Nephron (organoid): ENCODE measurements at regions not wholly inside any gene's neighbourhood (a gene's known extent, or its start where the extent isn't known, plus 50 kb on each side); places are given as distances from the start of the nearest gene placed in this dataset.

Experiments
- H3K27ac Mint-ChIP-seq, 3 experiments: 2 replicates each; pipeline ENCODE4 v1.8.0; 2020; ENCODE audit warnings: mixed read lengths in 3 of 3, mild to moderate bottlenecking in 2 of 3, moderate library complexity in 1 of 3
- H3K27me3 Mint-ChIP-seq: 2 replicates; pipeline ENCODE4 v1.8.0; 2021; ENCODE audit warnings: low read depth, mild to moderate bottlenecking, moderate library complexity, mixed read lengths
- H3K36me3 Mint-ChIP-seq: 2 replicates; pipeline ENCODE4 v1.8.0; 2020; ENCODE audit warnings: low read depth, mixed read lengths
- H3K4me1 Mint-ChIP-seq: 2 replicates; pipeline ENCODE4 v1.8.0; 2020; ENCODE audit warnings: mixed read lengths
- H3K4me3 Mint-ChIP-seq, 3 experiments: 2 replicates each; pipeline ENCODE4 v1.8.0; 2020; ENCODE audit warnings: mild to moderate bottlenecking in 3 of 3, mixed read lengths in 3 of 3, moderate library complexity in 2 of 3
- H3K9me3 Mint-ChIP-seq: 2 replicates; pipeline ENCODE4 v1.8.0; 2020; ENCODE audit warnings: mixed read lengths
- TF ChIP-seq, protein P1 (sequence below), 3 experiments: fragments of 200-600 bp; sonication (generic); IDR thresholded peaks; one replicate each; pipeline ENCODE4 v1.5.0; 2021; ENCODE audit warnings: antibody characterized with exemption in 3 of 3; ENCODE audit not compliant: unreplicated experiment in 3 of 3

DNA sequence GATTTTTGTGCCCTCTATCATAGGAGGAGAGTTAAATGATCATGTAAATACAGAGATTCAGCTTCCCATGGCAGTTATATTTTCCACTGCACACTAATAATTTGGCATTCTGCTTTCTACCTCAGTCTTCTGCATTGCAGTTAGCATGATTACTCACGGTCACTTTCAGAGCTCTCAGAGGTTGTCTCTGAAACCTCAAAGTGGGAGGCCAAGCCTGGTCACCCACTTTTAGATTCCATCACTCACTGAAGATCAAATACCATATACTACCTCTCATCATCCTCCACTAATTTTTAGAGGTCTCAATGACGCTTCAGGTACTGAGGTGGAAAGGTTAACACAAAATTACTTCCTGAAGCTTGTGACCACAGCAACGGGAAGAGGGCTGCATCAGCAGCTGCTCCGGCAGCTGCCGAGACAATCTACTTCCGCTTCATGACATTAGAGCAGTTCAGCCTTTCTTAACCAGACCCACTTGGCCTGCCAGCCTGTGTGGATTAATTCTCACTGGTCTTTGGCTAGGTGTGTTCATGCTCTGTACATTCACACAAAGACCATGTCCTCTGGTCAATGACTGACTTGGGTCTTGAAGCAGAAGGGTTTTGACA lies 416.4 kb upstream of the PDZRN3 start:
- Mint-ChIP-seq H3K27me3 (no peaks in the 10 kb centered on the region), H3K36me3 (no peaks in the 10 kb centered on the region), H3K4me3 (no peak overlapping the region), H3K4me1 (peaks cover 10% of the 10 kb centered on the region), H3K9me3 (no peaks in the 10 kb centered on the region), H3K27ac (no peak overlapping the region)
- TF ChIP-seq, protein P1, sequence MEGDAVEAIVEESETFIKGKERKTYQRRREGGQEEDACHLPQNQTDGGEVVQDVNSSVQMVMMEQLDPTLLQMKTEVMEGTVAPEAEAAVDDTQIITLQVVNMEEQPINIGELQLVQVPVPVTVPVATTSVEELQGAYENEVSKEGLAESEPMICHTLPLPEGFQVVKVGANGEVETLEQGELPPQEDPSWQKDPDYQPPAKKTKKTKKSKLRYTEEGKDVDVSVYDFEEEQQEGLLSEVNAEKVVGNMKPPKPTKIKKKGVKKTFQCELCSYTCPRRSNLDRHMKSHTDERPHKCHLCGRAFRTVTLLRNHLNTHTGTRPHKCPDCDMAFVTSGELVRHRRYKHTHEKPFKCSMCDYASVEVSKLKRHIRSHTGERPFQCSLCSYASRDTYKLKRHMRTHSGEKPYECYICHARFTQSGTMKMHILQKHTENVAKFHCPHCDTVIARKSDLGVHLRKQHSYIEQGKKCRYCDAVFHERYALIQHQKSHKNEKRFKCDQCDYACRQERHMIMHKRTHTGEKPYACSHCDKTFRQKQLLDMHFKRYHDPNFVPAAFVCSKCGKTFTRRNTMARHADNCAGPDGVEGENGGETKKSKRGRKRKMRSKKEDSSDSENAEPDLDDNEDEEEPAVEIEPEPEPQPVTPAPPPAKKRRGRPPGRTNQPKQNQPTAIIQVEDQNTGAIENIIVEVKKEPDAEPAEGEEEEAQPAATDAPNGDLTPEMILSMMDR (IDR thresholded peaks at IDR 0.05; ENCODE audit: unreplicated experiment in 3 of 3) = no peak

DNA sequence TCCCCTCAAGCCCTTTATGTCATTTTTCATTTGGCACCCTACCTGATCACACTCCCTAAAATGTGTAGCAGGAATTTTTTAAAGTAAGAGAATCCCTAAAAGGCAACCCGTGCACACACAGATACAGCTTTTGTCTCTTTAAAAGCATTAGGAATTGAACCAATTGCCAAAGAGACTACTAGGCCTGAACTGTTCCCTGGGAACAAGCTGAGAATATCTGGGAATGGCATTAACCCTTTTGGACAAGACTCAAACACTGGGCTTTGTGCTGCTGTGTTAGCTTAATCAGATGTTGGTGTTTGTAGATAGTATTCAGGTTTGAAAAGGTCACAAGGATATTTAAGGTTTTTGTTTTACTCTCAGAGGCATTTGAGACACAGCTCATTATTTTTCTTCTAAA lies 414.4 kb upstream of the PDZRN3 start:
- Mint-ChIP-seq H3K4me1 (peaks cover 17% of the 10 kb centered on the region), H3K27ac (no peak overlapping the region), H3K36me3 (no peaks in the 10 kb centered on the region), H3K27me3 (no peaks in the 10 kb centered on the region), H3K4me3 (no peak overlapping the region), H3K9me3 (no peaks in the 10 kb centered on the region)
- TF ChIP-seq, protein P1 (IDR thresholded peaks at IDR 0.05; ENCODE audit: unreplicated experiment in 3 of 3) = no peak

DNA sequence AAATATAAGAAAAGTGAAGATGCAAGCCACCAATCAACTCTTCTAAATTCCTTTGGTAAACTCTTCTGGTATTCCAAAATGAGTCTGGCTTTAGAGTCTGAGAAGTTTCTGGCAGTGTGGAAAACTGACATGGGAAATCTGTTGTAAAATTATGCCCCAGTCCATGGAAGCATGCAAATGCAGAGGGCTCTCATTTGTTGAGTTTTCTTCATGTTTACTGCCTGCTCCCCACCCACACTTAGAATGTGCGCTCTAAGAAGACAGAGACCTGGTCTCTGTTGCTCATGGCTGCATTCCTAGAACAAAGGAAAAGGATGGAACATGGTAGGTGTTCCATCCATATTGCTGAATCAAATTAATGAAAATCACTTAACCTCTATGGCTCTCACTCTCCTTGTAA lies 411.8 kb upstream of the PDZRN3 start:
- Mint-ChIP-seq H3K4me3 (no peak overlapping the region), H3K36me3 (no peaks in the 10 kb centered on the region), H3K27ac (no peak overlapping the region), H3K27me3 (no peaks in the 10 kb centered on the region), H3K9me3 (no peaks in the 10 kb centered on the region), H3K4me1 (peaks cover 30% of the 10 kb centered on the region)
- TF ChIP-seq, protein P1 (IDR thresholded peaks at IDR 0.05; ENCODE audit: unreplicated experiment in 3 of 3) = no peak

DNA sequence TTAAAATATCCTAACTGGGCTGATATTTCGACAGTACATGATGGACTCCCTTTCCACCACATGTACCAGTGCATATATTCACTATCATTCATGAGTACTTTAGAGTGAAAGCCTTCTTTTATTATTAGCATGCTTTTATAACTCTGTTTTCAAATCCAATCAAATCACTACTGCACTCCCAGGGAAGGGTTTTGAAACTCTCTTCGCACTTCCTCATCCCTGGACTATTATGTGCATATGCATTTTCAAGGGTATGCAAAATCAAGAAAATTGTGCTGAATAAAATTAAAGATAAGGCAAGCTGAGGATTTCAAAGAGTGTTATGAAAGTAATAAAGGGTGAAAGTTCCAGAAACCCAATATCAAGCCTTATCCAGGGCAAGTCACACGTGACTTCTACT lies 411.4 kb upstream of the PDZRN3 start:
- TF ChIP-seq, protein P1 (IDR thresholded peaks at IDR 0.05; ENCODE audit: unreplicated experiment in 3 of 3) = no peak
- Mint-ChIP-seq H3K27me3 (no peaks in the 10 kb centered on the region), H3K4me3 (no peak overlapping the region), H3K4me1 (peaks cover 30% of the 10 kb centered on the region), H3K36me3 (no peaks in the 10 kb centered on the region), H3K27ac (no peak overlapping the region), H3K9me3 (no peaks in the 10 kb centered on the region)

DNA sequence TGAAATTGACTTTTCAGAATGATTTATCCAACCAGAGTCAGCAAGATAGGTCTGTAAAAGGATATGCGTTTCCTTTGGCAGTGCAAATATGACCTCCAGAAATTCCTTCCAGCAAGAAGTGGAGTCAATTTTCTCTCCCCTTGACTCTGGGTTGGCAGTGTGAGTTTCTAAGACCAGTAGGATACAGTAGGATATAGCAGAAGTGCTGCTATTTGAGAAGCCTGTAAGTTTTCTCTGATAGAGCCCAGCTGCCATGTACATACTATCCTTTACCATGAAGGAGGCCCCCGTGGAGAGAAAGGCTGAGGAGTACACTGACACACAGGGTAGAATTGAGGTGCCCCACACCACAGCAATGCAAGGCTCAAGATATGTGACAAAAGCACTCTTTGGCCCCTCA lies 409.1 kb upstream of the PDZRN3 start:
- H3K36me3 Mint-ChIP-seq = no peaks in the 10 kb centered on the region
- no peaks in the 10 kb centered on the region for H3K9me3 Mint-ChIP-seq
- no peak overlapping the region for H3K4me3 Mint-ChIP-seq
- no peaks in the 10 kb centered on the region for H3K27me3 Mint-ChIP-seq
- peaks cover 26% of the 10 kb centered on the region for H3K4me1 Mint-ChIP-seq
- H3K27ac Mint-ChIP-seq = peak overlapping the region; percentile 54 to 84 (median 72)
- TF ChIP-seq, protein P1 (IDR thresholded peaks at IDR 0.05; ENCODE audit: unreplicated experiment in 3 of 3) = no peak

DNA sequence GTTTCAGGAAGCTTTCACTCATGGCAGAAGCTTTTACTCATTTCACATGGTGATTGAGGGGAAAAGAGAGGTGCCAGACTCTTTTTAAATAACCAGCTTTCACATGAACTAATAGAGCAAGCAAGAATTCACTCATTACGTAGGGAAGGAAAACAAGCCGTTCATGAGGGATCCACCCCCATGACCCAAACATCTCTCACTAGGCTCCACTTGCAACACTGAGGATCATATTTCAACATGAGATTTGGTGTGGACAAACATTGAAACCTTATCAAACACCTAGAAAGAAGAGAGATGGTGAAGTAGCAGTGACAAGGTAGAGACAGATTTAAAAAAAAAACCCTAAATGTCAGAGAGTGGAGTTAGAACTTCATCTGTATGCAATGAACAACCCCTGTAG lies 408.6 kb upstream of the PDZRN3 start:
- peaks cover 21% of the 10 kb centered on the region for H3K4me1 Mint-ChIP-seq
- H3K9me3 Mint-ChIP-seq = no peaks in the 10 kb centered on the region
- H3K27me3 Mint-ChIP-seq = no peaks in the 10 kb centered on the region
- peak overlapping the region in 2 of 3 experiments; percentile 72 to 84 for H3K27ac Mint-ChIP-seq
- no peaks in the 10 kb centered on the region for H3K36me3 Mint-ChIP-seq
- H3K4me3 Mint-ChIP-seq = no peak overlapping the region
- TF ChIP-seq, protein P1 (IDR thresholded peaks at IDR 0.05; ENCODE audit: unreplicated experiment in 3 of 3) = no peak
